KBM-7 (cell line): ENCODE measurements at regions not wholly inside any gene's neighbourhood (a gene's known extent, or its start where the extent isn't known, plus 50 kb on each side); places are given as distances from the start of the nearest gene placed in this dataset.

Source experiments
- DNase-seq: peaks from one replicate; pipeline ENCODE4 v3.0.0-alpha.2; 2015
- in situ Hi-C: fragments of 300-500 bp; cut with MboI; formaldehyde crosslinking; loops from 2 replicates; pipeline ENCODE4 v1.14.3; 2020; ENCODE audit warnings: low sequenced_read_pairs, low pct_unique_long_range_greater_than_20kb, mixed read lengths

DNA sequence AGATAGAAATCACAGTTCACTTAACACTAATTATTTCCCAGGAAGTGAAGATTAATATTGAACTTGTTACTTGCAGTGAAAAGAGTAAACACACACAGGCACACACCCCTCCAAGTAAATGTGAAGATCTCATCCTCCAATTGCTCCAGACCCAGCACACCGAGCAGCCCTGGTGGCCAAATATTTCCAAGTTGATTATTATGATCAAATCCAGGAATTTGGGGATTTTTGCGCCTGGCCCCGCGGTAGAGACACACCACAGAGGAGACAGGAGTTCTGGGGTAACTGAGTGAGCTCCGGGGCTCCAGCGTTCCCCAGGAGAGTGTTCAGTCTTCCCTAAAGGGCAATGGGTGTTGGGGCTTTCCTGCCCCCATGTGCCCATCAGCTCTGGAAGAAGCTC is 431.5 kb downstream of the BCL11B start:
- no peak for DNase-seq

DNA sequence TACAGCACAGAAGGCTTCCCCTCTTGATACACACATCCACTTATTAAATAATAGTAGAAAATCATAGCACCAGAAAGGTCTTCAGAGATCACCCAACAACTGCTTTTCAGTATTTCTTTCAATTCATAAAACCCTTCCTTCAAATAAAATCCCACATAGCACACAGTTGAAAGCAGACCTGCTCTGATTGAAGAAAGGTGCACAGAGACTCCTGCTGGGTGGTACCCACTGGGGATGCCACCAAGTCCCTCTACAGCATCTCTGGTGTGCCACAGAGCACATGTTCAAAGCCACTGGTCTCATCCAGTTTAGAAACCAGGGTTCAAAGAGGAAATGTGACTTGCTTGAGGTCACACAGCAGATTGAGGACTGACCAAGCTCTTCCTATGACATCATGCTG is 427.5 kb downstream of the BCL11B start:
- DNase-seq: no peak
- in situ Hi-C loops: no loop called here

More for the DNA sequence above, 431.5 kb downstream of the BCL11B start:
- in situ Hi-C loops: no loop called here

DNA sequence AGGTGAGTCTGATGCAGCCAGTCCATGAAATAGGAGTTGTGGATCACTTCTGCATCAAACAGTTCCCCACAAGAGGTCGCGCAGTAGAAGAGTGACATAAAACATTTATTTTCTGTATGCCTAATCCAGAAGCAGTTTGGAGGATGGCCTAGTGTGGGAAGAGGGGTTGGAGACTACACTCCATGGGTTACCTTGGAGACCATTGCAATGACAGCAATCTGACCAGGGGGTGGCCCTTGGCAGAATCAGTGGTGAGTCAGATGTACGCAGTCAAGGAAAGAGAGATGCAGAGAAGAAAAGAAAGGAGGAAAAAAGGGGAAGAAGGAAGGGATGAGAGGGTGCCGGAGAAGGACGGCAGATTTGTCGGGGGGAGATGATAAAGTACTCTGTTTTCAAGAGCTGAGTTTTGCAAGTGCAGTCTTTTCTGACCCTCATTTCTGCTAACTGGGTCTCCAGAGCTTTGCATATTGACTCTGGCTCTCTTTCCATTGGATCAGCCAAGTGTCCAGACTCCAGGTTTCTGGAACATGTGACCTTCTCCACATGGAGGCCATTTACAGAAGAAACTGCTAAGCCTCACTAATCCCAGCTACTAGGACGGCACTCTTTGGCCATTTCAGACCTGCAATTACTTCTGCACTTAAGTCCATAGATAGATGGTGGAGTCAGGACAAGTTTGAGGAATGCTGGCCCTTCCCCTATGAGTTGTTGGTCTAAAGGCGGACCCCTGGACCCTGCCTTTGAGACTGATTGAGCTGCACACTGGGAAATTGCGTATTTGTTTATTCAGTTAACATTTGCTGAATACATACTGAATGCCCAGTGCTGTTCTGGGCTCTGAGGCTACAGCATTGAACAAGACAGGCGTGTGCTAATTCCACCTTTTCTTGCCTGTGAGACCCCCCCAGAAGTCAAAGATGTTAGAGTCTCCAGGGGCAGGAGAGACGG is 424.2 kb downstream of the BCL11B start:
- no peak for DNase-seq
- in situ Hi-C loops: no loop called here

DNA sequence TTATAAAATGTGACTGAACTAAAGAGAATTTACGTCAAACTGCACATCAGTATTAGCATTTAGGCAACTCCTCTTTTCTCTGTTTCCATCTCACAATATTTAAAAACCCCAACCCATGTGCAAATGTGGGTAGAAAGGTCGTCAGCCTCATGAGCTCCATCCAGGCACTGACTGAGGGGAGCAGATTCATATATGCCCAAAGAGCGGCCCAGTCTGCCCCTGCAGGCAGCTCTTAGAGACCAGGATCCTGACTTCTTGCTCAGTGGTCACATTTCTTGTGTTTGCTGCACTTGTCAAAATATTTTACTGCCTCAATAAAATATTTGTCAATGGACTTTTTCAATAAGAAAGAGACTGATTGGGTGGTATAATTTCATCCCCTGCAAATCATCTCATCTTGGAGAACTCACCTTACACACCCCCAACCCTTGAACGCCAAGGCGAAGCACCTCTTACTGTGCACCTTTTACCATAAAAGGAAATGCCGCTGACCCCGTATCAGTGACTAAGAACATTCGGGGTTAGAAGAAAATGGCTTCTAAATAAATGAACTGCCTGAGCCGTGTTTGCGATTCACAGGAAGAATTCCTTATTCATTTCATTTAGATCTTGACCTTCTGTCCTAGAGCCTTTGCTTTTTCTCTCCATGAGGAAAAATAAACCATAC is 418.8 kb downstream of the BCL11B start:
- in situ Hi-C loops: no loop called here
- no peak for DNase-seq

DNA sequence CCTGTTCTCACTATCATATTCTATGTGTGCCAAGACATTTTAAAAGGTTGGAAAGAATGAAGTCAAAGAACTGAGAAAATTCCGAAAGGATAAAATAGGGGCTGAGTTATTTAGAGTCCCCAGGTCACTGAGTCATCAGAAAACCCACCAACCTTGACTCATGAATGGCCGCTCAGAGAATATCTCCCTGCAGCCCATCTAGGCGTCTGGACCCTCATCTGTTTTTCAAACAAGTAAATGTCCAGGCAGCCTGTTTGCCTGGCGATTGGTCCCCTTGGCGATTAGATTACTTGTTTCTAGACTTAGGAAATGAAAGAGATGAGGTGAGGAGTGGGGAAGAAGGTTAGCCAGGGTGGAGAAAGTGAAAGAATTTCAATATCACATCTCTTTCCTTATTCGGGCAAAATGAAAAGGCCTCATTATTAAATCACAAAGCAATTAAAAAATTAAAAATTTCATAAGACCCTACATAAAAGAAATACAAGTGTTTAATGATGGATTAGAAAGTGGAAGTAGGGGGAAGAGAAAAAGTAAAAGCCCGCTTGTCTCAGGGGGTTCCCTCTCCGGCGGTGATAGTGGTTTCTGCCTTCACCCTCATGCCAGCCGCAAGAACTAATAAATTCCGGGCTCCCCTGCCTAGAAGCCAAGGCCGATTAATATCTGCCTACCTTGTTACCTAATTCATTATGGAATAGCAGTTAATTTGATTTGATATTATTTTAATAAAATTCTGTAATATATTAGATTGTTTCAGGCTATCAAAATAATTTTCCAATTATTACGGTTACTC is 415.9 kb downstream of the BCL11B start:
- in situ Hi-C loops: no loop called here
- DNase-seq: no peak

DNA sequence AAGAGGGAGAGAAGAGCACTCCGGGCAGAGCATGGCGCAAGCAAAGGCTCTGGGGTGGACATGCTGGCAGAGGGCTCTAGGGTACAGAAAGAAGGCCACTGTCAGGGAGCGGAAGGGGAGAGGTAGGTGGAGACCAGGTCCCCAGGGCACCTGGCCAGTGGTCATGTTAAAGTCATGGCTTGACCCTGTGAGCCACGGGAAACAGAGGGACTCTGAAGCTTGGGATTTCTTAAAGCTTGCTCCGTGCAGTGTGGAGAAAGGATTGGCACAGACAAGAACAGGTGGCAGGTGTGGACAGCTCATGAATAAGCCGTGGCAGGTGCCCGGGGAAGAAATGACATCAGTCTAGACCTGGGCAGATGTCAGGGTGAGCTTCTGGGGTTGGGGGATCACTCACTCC is 413.8 kb downstream of the BCL11B start:
- in situ Hi-C loops: no loop called here
- no peak for DNase-seq

DNA sequence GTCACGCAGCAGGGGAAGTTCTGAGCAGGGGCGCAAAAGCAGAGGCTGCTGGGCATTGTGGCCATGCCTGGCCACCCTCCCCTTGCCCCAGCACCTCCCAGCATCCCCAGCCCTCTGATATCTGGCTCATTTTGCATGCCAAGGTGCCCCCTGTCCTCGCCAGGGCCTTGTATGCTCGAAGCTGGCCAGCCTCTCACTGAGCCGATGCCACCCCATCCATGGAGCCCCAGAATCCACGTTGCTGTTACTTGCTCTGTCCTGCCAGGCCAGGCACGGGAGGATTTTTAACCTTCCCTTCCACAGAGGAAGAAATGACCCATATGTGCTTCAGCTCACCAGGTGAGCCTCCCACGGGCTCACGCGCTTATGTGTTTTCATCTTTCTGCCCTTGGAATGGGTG is 413.4 kb downstream of the BCL11B start:
- in situ Hi-C loops: no loop called here

DNA sequence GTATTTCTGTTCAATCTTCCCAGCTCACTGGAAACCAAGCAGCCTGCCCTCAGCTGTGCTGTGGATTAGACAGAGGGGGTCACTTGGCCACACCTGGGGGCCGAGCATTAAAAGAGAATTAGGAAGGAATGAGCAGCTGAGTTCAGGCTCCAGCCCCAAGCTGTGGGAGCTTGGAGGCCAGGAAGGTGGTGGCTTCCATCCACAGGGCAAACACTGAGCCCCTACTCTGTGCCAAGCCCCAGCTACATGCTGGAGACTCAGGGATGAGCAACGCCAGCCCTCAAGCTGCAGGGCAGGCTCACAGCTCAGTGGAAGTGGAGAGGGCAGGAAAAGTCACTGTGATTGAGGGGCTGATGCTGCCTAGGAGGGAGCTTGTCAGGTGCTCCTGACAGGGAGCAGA is 412.7 kb downstream of the BCL11B start:
- DNase-seq: no peak
- in situ Hi-C loops: no loop called here

More for the DNA sequence above, 413.4 kb downstream of the BCL11B start:
- no peak for DNase-seq

DNA sequence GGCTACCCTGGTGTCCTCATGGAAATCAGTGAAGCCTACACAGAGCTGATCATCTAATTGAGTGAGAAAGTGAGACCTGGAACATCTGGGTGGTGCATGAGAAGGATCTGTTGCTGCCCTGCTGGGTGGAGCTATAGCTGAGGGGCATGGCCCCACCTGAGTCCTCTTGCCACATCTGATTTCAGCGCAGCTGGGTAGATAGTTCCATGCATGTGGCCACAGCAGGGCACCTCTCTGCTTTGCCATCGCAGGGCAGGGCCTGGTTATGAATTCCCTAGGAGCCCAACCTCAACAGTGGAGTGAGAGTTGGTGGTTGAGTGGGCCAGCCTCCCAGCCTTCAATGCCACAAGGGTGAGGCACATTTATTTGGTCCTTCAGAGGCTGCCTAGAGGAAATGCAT is 407.8 kb downstream of the BCL11B start:
- in situ Hi-C loops: no loop called here
- no peak for DNase-seq

DNA sequence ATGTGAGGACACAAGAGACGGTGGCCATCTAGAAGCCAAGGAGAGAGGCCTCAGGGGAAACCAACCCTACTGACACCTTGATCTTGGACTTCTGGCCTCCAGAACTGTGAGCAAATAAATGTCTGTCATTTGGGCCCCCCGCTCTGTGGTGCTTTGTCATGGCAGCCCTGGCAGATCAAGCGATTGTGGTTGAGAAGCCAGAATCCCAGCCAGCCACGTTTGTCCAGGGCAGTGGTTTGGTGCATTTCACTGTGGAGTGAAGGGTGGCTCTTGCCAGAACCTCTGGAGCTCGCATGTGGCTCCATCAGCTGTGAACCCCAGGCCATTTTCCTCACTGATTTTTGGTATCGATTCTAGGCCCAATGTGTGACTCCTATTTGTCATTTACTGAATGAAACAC is 404.9 kb downstream of the BCL11B start:
- DNase-seq: no peak
- in situ Hi-C loops: no loop called here

DNA sequence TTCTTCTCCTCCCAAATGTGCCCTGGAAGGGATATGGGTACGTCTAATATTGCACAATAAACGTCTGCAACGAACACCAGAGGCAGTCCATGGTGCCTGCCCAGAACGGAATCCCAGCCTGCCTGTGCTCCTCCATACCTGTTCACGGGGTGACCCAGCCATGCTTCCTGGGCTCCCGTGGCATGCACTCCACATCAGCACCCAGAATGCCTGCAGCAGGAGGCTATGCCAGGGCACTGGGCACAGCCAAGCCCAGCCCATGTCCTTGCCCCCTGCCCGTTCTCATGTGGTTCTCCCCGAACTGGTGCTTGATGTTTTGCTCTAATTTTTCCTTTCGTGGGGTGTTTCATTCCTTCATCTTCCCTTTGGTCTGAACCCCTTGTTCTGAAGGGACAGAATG is 404.3 kb downstream of the BCL11B start:
- no peak for DNase-seq
- in situ Hi-C loops: no loop called here

DNA sequence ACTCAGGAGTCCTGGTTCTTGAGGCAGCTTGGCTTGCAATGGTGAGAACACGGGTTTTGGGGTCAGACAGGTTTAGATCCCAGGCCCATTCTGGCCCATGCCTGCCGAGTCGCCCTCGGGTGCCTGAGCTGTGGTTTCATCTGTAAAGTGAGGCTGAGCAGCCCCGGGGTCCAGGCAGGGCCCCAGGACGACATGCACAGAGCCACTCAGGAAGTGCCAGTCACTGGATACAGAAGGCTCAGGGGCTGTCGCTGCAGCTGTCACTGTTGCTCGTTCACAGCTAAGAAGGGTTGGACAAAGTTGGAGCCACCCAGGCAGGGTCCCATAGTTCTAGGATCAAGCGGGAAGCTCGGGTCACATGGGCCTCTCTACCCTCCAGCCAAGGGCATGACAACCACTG is 403.1 kb downstream of the BCL11B start:
- in situ Hi-C loops: no loop called here
- no peak for DNase-seq

DNA sequence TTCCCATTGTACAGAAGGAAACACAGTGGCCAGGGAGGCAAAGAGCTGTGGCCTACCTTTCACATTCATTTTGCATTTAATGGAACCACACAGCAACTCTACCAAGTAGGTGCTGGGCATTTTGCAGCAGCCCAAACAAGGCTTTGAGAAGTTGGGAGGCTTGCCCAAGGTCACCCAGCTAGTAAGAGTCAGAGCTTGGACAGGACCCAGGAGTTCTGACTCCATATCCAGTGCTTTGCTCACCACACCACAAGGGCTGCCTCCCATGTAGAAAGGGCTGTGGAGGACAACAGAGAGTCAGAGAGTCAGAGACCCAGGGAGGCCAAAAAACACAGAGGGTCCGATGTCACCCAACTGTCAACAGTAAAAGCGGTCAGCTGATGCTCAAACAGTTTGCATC is 400.2 kb downstream of the BCL11B start:
- in situ Hi-C loops: no loop called here
- DNase-seq: no peak

DNA sequence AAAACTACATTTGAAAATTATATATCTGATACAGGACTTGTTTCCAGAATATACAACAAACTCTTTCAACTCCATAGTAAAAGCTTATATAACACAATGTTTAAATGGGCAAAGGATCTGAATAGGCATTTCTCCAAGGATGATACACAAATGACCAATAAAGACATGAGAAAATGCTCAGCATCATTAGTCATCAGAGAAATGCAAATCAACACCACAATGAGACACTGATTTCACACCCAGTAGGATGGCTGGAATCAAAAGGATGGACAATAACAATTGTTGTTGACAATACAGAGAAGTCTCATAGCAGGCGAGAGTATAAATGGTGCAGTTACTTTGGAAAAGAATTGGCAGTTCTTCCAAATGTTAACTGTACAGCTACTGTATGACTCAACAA is 394.9 kb downstream of the BCL11B start:
- in situ Hi-C loops: no loop called here
- DNase-seq: no peak

DNA sequence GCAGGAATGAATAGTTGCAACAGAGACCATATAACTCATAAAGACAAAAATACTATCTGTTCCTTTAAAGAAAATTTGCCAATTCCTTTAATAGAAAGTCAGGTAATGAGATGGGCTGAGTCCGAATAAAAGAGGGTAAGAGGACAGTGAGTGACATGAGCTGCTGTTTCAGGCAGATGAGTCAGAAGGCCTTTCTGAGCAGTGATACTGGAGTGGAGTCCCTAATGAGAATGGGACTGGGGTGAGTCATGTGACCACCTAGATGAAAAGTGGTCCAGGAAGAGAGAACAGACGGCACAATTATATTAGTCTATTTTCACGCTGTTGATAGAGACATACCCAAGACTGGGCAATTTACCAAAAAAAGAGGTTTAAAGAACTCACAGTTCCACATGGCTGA is 393.7 kb downstream of the BCL11B start:
- in situ Hi-C loops: no loop called here
- no peak for DNase-seq

DNA sequence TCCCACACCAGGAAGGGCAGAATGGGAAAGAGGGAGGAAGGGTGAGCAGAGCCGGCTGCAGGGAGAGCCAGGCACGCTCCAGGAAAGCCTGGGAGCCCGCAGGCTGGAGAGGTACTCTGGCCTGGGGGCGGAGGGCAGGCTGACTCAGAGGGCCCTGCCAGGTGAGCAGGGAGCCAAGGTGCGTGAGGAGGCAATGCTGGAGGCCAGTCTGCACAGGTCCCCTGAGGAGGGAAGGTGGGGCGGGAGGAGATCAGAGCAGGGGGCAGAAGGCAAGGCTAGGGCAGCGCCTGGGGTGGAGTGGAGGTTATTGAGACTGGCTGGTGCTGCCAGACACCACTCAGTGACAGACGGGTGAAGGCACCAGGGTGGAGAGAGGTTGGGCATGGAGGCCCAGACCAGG is 385.0 kb downstream of the BCL11B start:
- DNase-seq: no peak
- in situ Hi-C loops: no loop called here

DNA sequence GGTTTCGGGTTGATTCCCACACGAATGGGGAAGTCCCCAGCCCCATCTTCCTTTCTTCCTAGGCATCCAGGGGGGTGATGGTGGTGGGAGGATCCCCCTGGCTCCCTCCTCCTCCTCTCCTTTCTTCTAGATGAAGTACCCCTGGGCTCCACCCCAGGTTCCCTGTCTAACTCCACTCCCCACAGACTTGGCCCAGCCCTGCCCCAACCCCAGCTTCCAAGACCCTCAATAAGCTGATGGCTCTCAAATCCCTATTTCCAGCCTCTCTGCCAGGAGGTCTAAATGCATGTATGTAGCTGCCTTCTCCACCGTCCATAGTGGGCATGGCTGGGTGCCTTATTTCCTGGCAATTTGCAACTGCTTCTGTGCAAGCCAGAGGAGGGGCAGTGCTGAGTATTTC is 383.7 kb downstream of the BCL11B start:
- DNase-seq: no peak
- in situ Hi-C loops: no loop called here

DNA sequence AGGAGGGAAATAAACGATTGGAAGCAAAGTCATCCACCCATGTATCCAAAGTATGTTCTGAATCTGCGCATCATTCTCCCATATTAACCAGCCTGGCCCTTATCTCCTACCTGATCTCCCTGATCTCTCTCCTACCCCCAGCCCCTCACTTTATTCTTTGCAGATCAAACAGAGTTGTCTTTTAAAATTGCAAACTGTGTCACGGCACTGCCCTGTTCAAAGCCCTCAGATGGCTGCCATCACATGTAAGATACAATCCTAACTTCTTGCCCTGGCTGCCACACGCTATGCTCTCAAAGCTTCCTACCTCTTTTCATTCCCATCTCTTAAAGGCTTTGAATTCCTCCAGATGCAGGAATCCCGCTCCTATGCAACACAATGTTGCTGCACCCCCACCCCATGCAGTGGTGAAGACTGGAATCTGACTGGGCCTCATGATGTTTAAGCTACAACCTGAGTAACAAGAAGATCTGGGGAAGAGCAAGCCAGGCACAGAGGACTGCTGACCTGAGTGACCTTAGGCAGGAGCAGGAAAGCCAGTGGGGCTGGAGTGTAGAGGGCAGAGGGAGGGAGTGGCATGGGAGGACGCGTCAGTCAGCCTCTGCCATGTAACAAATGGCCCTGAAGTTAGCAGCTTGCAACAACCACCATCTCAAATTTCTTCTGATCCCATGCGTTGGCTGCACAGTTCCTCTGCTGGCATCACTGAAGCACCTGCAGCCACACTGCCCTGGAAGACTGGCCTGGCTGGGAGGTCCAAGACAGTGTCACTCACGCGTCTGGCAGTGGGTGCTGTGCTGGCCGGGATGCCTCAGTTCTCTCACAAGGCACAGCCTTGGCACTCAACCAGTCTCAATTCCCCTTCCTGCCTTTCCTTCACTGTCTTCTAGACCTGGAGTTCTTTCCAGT is 382.8 kb downstream of the BCL11B start:
- DNase-seq: no peak
- in situ Hi-C loops: no loop called here

DNA sequence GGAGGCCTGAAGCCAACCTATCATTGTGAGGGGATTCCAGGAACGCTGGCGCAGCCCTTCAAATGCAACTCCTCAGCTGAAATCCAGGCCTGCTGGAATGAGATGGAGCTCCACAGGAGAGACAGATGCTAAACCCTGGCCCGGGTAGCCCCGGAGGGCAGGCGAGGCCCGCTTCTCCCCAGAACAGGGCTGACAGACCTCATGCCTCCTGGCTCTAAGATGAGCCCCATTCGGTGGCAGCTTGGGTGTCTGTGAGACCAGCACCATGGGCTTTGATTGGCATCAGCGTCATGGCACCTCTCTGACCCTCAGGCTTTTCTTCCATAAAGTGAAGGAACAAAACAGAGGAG is 382.2 kb downstream of the BCL11B start:
- in situ Hi-C loops: no loop called here
- no peak for DNase-seq
